Sigmoid colon (tissue), 6 donors: ENCODE measurements at regions not wholly inside any gene's neighbourhood (a gene's known extent, or its start where the extent isn't known, plus 50 kb on each side); places are given as distances from the start of the nearest gene placed in this dataset.

Experiments
- DNase-seq: peaks from one replicate; pipeline ENCODE4 v3.0.0-alpha.2; 2019
- H3K27ac ChIP-seq, 4 donors: fragments of 200-600 bp; sonication (generic); one replicate each; pipeline ENCODE4 v1.5.1; 2016 to 2019; ENCODE audit warnings: mild to moderate bottlenecking in 1 of 4
- H3K27me3 ChIP-seq, 3 donors: fragments of 200-600 bp; sonication (generic); one replicate each; pipeline ENCODE4 v1.5.1; 2019; ENCODE audit warnings: mild to moderate bottlenecking in 1 of 3
- H3K36me3 ChIP-seq, 4 donors: fragments of 200-600 bp; sonication (generic); one replicate each; pipeline ENCODE4 v1.5.1; 2016 to 2019
- H3K4me1 ChIP-seq, 4 donors: fragments of 200-600 bp; sonication (generic); one replicate each; pipeline ENCODE4 v1.5.1; 2017 to 2019
- H3K4me3 ChIP-seq, 4 donors: fragments of 200-600 bp; sonication (generic); one replicate each; pipeline ENCODE4 v1.5.1; 2017 to 2019; ENCODE audit warnings: mild to moderate bottlenecking in 2 of 4, moderate library complexity in 1 of 4
- H3K9me3 ChIP-seq, 4 donors: fragments of 200-600 bp in 3 of 4; sonication (generic) in 3 of 4; one replicate each; pipeline versions ENCODE4 v1.5.1 to v1.6.1; 2013 to 2019
- EP300 ChIP-seq, 4 donors: sonication (generic); formaldehyde crosslinking; IDR thresholded peaks; one replicate each; pipeline ENCODE4 v1.6.1; 2017; ENCODE audit warnings: antibody characterized with exemption in 4 of 4
- POLR2A ChIP-seq, 2 donors: fragments of 450-650 bp; IDR thresholded peaks; one replicate each; pipeline ENCODE4 v1.6.1; 2016; ENCODE audit warnings: antibody characterized with exemption in 2 of 2, mild to moderate bottlenecking in 2 of 2, moderate library complexity in 2 of 2
- POLR2AphosphoS5 ChIP-seq, 4 donors: sonication (generic); formaldehyde crosslinking; IDR thresholded peaks; one replicate each; pipeline ENCODE4 v1.6.1; 2017; ENCODE audit warnings: antibody characterized with exemption in 4 of 4
- WGBS, 2 donors: extraction: QIAGEN DNeasy Blood & Tissue Kit; methylation state at CpG; one replicate each; pipeline ENCODE4 v1.1.7; 2013; 5-methylcytosine and 5-hydroxymethylcytosine counted together
- intact Hi-C: fragments of 100-400 bp; cut with DNase I; formaldehyde crosslinking; loops from one replicate; pipeline ENCODE4 v1.15.1; 2023
- small RNA-seq, 3 donors: library from RNA; depleted of rRNA; stranded (forward); fragments of <200 nt; gene quantifications; one replicate each; pipeline ENCODE3, GENCODE V24; 2016
- TF ChIP-seq, protein P1 (sequence below), 4 experiments: fragments of 450-650 bp in 3 of 4; fragments of 200-600 bp in 1 of 4; IDR thresholded peaks; one replicate each; pipeline ENCODE4 v1.5.1; 2016 to 2019; ENCODE audit warnings: antibody characterized with exemption in 4 of 4, mild to moderate bottlenecking in 3 of 4, moderate library complexity in 2 of 4
- donor health status: healthy with polysubstance abuse.
- donor health status: healthy.

DNA sequence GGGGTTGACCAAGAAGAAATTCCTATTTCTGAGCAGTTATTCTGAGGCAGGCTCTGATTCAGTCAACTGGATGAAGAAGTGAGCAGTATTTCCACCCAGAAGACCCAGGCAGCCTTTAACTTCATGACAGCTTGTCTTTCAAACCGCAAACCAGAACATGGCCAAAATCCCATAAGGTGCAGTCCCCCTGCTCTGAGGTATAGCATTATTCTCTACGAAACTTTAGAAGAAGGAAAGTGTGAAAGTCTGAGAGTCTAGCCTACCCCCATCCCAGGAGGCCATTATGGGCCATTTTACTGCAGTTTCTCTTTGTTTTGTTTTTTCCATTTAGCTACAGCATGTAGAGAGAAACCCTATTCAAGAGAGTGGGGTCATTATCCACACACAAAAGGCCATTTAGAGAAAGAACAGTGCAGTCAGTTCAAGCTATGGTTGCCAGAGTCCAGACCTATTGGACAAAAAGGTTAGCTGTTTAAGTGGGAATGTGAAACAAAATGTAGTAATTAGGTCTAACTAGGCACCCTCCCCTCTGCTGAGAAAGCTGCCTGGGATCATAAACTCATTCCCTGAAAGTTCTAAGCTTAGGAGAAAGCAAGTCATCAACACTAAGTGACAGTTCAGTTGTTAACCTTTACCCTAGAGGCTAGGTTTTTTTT lies 52.1 kb upstream of the RASGEF1B start:
- 86 to 87% methylated on average over 2 of the region's 2 CpGs for WGBS, 2 donors
- Histone ChIP-seq H3K4me1 (peaks cover 0 to 10% (median 0%) of the 10 kb centered on the region in 4 donors), H3K4me3 (no peak overlapping the region), H3K9me3 (peaks cover 0 to 2% (median 0%) of the 10 kb centered on the region in 4 donors), H3K36me3 (no peaks in the 10 kb centered on the region), H3K27ac (peak overlapping the region in 2 of 4 donors; percentile 17 to 49), H3K27me3 (no peaks in the 10 kb centered on the region)
- intact Hi-C loops: no loop called here
- DNase-seq: no peak
- TF ChIP-seq EP300 (IDR thresholded peaks at IDR 0.05) (no peak), POLR2A (IDR thresholded peaks at IDR 0.05) (no peak), POLR2AphosphoS5 (IDR thresholded peaks at IDR 0.05) (no peak)
- TF ChIP-seq, protein P1, sequence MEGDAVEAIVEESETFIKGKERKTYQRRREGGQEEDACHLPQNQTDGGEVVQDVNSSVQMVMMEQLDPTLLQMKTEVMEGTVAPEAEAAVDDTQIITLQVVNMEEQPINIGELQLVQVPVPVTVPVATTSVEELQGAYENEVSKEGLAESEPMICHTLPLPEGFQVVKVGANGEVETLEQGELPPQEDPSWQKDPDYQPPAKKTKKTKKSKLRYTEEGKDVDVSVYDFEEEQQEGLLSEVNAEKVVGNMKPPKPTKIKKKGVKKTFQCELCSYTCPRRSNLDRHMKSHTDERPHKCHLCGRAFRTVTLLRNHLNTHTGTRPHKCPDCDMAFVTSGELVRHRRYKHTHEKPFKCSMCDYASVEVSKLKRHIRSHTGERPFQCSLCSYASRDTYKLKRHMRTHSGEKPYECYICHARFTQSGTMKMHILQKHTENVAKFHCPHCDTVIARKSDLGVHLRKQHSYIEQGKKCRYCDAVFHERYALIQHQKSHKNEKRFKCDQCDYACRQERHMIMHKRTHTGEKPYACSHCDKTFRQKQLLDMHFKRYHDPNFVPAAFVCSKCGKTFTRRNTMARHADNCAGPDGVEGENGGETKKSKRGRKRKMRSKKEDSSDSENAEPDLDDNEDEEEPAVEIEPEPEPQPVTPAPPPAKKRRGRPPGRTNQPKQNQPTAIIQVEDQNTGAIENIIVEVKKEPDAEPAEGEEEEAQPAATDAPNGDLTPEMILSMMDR (IDR thresholded peaks at IDR 0.05): no peak

- Histone ChIP-seq H3K9me3 (no peaks in the 10 kb centered on the region), H3K36me3 (no peaks in the 10 kb centered on the region), H3K27ac (no peak overlapping the region), H3K27me3 (no peaks in the 10 kb centered on the region), H3K4me1 (peaks cover 0 to 10% (median 0%) of the 10 kb centered on the region in 4 donors), H3K4me3 (no peak overlapping the region)
- WGBS, 2 donors: 75 to 93% methylated on average over 2 of the region's 2 CpGs
- no peak for DNase-seq
- intact Hi-C loops: no loop called here
- TF ChIP-seq, protein P1 (IDR thresholded peaks at IDR 0.05): no peak
- TF ChIP-seq POLR2A (IDR thresholded peaks at IDR 0.05) (no peak), POLR2AphosphoS5 (IDR thresholded peaks at IDR 0.05) (no peak)
Measured at GRCh38 chr4:81522711-81523110, 51.0 kb upstream of the RASGEF1B start.

- Histone ChIP-seq H3K27ac (no peak overlapping the region), H3K9me3 (no peaks in the 10 kb centered on the region), H3K4me1 (peaks cover 0 to 3% (median 0%) of the 10 kb centered on the region in 4 donors), H3K36me3 (no peaks in the 10 kb centered on the region), H3K27me3 (no peaks in the 10 kb centered on the region), H3K4me3 (no peak overlapping the region)
- WGBS, 2 donors: 79 to 84% methylated on average over 1 of the region's 1 CpG
- intact Hi-C loops: no loop called here
- TF ChIP-seq POLR2A (IDR thresholded peaks at IDR 0.05): no peak
- TF ChIP-seq EP300 (IDR thresholded peaks at IDR 0.05): no peak
- TF ChIP-seq, protein P1 (IDR thresholded peaks at IDR 0.05): no peak
- no peak for TF ChIP-seq POLR2AphosphoS5 (IDR thresholded peaks at IDR 0.05)
- no peak for DNase-seq
Measured at GRCh38 chr4:81521708-81522107, 50.0 kb upstream of the RASGEF1B start.

Small RNA genes in the stretch of these regions (small RNA-seq; reads per million reads assigned to genes)
- gene RF00322 (0 reads per million in 3 donors), gene RNU6-499P (0 reads per million in 3 donors)
